ENCODE measurements at regions not wholly inside any gene's neighbourhood (a gene's known extent, or its start where the extent isn't known, plus 50 kb on each side); places are given as distances from the start of the nearest gene placed in this dataset.

DNA sequence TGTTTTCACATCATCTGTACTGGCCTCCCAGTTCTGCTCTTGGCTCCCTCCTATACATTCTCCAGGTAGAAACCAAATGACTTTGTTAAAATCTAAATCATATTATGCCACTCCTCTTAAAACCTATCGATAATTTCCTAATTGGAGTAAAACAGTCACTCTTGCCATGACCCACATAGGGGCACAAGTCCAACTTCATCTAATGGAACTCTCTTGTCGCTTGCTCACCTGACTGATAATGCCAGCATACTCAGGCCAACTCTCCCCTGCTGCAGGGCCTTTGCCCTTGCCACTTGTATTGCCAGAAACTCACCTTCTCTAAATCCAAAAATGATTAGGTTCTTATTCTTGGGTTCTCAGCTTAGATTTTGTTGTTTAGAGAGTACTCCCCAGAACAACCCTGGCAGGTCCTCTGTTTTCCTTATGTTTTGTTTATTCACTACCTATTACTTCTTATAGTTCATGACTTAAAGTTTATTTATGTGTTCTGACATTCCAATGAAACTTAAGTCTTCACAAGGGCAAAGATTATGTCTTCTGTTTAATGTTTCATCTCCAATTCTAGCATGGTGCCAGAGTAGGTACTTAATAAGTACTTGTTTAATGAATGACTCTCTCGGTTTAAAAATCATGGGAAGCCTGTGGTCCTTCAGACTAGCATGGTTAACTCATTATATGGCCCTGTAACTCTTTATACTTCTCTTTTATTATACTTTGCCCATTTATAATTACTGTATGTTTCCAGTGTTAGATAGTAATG lies 345.9 kb upstream of the SMIM30 start:
- WGBS (ENCODE audit: insufficient coverage): 95% methylated on average over 2 of the region's 3 CpGs
- Mint-ChIP-seq H3K27me3 (ENCODE audit: low read depth in 3 of 3) (no peaks in the 10 kb centered on the region), H3K36me3 (no peaks in the 10 kb centered on the region), H3K9me3 (peaks cover 0 to 5% (median 4%) of the 10 kb centered on the region in 7 donors), H3K4me3 (no peak overlapping the region), H3K4me1 (no peaks in the 10 kb centered on the region), H3K27ac (no peak overlapping the region)
- no peaks in the 10 kb centered on the region for H4K20me1 ChIP-seq (ENCODE audit: insufficient read depth, low read length)
- no peak overlapping the region for H3K9ac ChIP-seq (ENCODE audit: insufficient read depth, low read length, poor library complexity, severe bottlenecking)
- no peak overlapping the region for H3K4me2 ChIP-seq (replicated peaks; ENCODE audit: extremely low read depth, low read length, poor library complexity, severe bottlenecking)
- no peaks in the 10 kb centered on the region for H3K4me1 ChIP-seq (ENCODE audit: control insufficient read depth in 1 of 2, insufficient read depth in 2 of 2, low read length in 2 of 2)
- no peak overlapping the region for H3K27ac ChIP-seq (ENCODE audit: low read depth in 1 of 2, low read length in 2 of 2)
- H3K27me3 ChIP-seq (ENCODE audit: control insufficient read depth in 2 of 2, insufficient read depth in 2 of 2, low read length in 2 of 2): no peaks in the 10 kb centered on the region
- intact Hi-C loops (cut with micrococcal nuclease): no loop called here
- no peaks in the 10 kb centered on the region for H3K36me3 ChIP-seq (replicated peaks in 1 of 2; ENCODE audit: control insufficient read depth in 1 of 2, insufficient read depth in 2 of 2, low read length in 2 of 2)
- TF ChIP-seq, protein P1, sequence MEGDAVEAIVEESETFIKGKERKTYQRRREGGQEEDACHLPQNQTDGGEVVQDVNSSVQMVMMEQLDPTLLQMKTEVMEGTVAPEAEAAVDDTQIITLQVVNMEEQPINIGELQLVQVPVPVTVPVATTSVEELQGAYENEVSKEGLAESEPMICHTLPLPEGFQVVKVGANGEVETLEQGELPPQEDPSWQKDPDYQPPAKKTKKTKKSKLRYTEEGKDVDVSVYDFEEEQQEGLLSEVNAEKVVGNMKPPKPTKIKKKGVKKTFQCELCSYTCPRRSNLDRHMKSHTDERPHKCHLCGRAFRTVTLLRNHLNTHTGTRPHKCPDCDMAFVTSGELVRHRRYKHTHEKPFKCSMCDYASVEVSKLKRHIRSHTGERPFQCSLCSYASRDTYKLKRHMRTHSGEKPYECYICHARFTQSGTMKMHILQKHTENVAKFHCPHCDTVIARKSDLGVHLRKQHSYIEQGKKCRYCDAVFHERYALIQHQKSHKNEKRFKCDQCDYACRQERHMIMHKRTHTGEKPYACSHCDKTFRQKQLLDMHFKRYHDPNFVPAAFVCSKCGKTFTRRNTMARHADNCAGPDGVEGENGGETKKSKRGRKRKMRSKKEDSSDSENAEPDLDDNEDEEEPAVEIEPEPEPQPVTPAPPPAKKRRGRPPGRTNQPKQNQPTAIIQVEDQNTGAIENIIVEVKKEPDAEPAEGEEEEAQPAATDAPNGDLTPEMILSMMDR (IDR thresholded peaks at IDR 0.05): no peak
- no peak overlapping the region for H3K4me3 ChIP-seq (replicated peaks in 1 of 3; ENCODE audit: low read depth in 2 of 3, low read length in 3 of 3)
- DNase-seq: no peak
- no peaks in the 10 kb centered on the region for H3K79me2 ChIP-seq (ENCODE audit: insufficient read depth, low read length)
- H2AFZ ChIP-seq (ENCODE audit: insufficient read depth, low read depth, low read length, poor library complexity, severe bottlenecking): no peak overlapping the region
- peaks cover 0 to 8% of the 10 kb centered on the region in 2 donors for H3K9me3 ChIP-seq (replicated peaks in 1 of 2; ENCODE audit: control insufficient read depth in 1 of 2, insufficient read depth in 1 of 2, low read length in 2 of 2)

DNA sequence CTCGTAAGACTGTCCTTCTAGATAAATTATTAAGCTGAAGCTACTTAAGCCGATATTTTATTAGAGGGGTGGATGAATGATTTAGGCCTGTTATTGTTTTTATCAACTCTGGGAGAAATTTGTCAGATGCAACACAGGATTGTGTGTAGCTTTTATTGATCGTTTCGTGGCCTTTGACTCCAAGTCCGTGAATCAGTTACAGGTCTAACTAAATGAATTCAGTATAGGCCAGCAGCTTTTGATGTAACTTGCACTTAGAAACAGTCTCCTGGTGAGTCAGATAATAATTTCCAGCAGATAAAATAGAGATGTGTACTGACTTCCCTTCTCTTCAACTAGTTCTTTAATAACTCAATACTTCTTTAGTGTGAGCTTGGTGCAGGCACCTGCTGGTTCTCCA lies 341.7 kb upstream of the SMIM30 start:
- Histone ChIP-seq H3K9me3 (replicated peaks in 1 of 2; ENCODE audit: control insufficient read depth in 1 of 2, insufficient read depth in 1 of 2, low read length in 2 of 2) (peaks cover 0 to 8% of the 10 kb centered on the region in 2 donors), H3K9ac (ENCODE audit: insufficient read depth, low read length, poor library complexity, severe bottlenecking) (no peak overlapping the region), H3K27ac (ENCODE audit: low read depth in 1 of 2, low read length in 2 of 2) (no peak overlapping the region), H2AFZ (ENCODE audit: insufficient read depth, low read depth, low read length, poor library complexity, severe bottlenecking) (no peak overlapping the region), H3K4me1 (ENCODE audit: control insufficient read depth in 1 of 2, insufficient read depth in 2 of 2, low read length in 2 of 2) (no peaks in the 10 kb centered on the region), H3K79me2 (ENCODE audit: insufficient read depth, low read length) (no peaks in the 10 kb centered on the region), H3K4me2 (replicated peaks; ENCODE audit: extremely low read depth, low read length, poor library complexity, severe bottlenecking) (no peak overlapping the region), H3K4me3 (replicated peaks in 1 of 3; ENCODE audit: low read depth in 2 of 3, low read length in 3 of 3) (no peak overlapping the region), H3K27me3 (ENCODE audit: control insufficient read depth in 2 of 2, insufficient read depth in 2 of 2, low read length in 2 of 2) (no peaks in the 10 kb centered on the region), H3K36me3 (replicated peaks in 1 of 2; ENCODE audit: control insufficient read depth in 1 of 2, insufficient read depth in 2 of 2, low read length in 2 of 2) (no peaks in the 10 kb centered on the region), H4K20me1 (ENCODE audit: insufficient read depth, low read length) (no peaks in the 10 kb centered on the region)
- Mint-ChIP-seq H3K4me3 (no peak overlapping the region), H3K36me3 (no peaks in the 10 kb centered on the region), H3K27me3 (ENCODE audit: low read depth in 3 of 3) (peaks cover 0 to 3% (median 0%) of the 10 kb centered on the region in 3 donors), H3K27ac (no peak overlapping the region), H3K9me3 (peaks cover 0 to 6% (median 2%) of the 10 kb centered on the region in 7 donors), H3K4me1 (no peaks in the 10 kb centered on the region)
- intact Hi-C loops (cut with micrococcal nuclease): no loop called here
- 69% methylated on average over 3 of the region's 5 CpGs for WGBS (ENCODE audit: insufficient coverage)
- DNase-seq: no peak
- TF ChIP-seq, protein P1 (IDR thresholded peaks at IDR 0.05): no peak

Data from CD14-positive monocyte (primary cell).